ENCODE measurements at regions not wholly inside any gene's neighbourhood (a gene's known extent, or its start where the extent isn't known, plus 50 kb on each side); places are given as distances from the start of the nearest gene placed in this dataset.

GRCh38 chr2:126765395-126765794 is 109.4 kb downstream of the GYPC start:
- Histone ChIP-seq H4K20me1 (ENCODE audit: control insufficient read depth, extremely low read depth, insufficient read depth, low read length) (no peaks in the 10 kb centered on the region), H3K27ac (ENCODE audit: control insufficient read depth, insufficient read depth, low read length) (no peak overlapping the region), H3K4me3 (ENCODE audit: control insufficient read depth in 2 of 3, extremely low read depth in 1 of 3, insufficient read depth in 2 of 3, low read depth in 1 of 3, low read length in 3 of 3) (no peak overlapping the region), H3K4me1 (ENCODE audit: control insufficient read depth, extremely low read depth, insufficient read depth, low read length) (no peaks in the 10 kb centered on the region), H3K9ac (ENCODE audit: control insufficient read depth, extremely low read depth, insufficient read depth, low read length) (no peak overlapping the region), H3K79me2 (ENCODE audit: control insufficient read depth, insufficient read depth, low read length) (no peaks in the 10 kb centered on the region), H3K27me3 (ENCODE audit: control insufficient read depth, extremely low read depth, insufficient read depth, low read length) (no peaks in the 10 kb centered on the region), H3K9me1 (ENCODE audit: control insufficient read depth, extremely low read depth, insufficient read depth, low read length) (no peaks in the 10 kb centered on the region), H3K36me3 (ENCODE audit: control insufficient read depth in 2 of 2, extremely low read depth in 1 of 2, insufficient read depth in 2 of 2, low read length in 2 of 2) (no peaks in the 10 kb centered on the region), H3K4me2 (ENCODE audit: control insufficient read depth, extremely low read depth, insufficient read depth, low read depth, low read length) (no peak overlapping the region), H3K9me3 (ENCODE audit: control insufficient read depth, low read depth, low read length) (no peaks in the 10 kb centered on the region), H2AFZ (ENCODE audit: control insufficient read depth, low read length) (no peak overlapping the region)
- dilution Hi-C loops (cut with MboI; ENCODE audit: extremely low pct_ligation_motif_present, low sequenced_read_pairs): no loop called here
- FAIRE-seq (no peak), DNase-seq (ENCODE audit: low read depth, low spot score) (no peak)
- TF ChIP-seq CTCF (optimal IDR thresholded peaks at IDR 0.05 in 1 of 3, IDR thresholded peaks at IDR 0.05 in 1 of 3, conservative IDR thresholded peaks at IDR 0.05 in 1 of 3; ENCODE audit: extremely low read depth in 1 of 3, insufficient read depth in 2 of 3, low read length in 3 of 3) (no peak), EZH2 (IDR thresholded peaks at IDR 0.05; ENCODE audit: low read length) (no peak)

DNA sequence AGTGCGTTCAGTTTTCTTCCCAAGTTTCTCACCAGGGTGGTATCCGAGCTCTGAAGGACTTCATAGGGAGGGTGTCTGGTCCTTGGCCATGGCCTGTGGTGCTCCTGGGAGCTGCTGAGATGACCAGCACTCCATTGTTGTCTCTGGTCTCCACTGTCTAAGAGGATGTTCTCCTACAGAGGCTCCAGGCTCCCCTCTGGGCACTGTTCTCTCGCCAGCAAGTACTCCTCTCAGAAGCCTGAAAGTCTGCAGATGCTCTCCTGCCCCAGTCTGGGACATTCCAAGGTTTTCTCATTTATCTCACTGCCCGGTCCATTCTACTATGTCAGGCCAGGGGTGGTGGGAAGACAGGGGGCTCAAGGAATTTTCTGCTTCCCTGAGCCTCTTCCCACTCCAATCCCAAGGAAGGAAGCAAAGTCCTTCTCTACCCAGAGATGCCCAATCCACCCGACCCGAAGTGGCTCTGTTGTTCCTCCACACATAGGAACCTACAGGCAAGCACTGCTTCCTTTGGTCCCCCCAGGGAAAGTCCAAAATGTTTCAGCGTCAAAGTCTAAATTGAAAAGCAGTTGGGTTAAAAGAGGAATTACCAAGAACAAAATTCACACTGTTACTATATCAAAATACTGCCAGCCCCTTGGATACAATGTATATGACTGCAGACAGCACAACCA is 110.5 kb downstream of the GYPC start:
- H3K4me2 ChIP-seq (ENCODE audit: control insufficient read depth, extremely low read depth, insufficient read depth, low read depth, low read length): no peak overlapping the region
- no peaks in the 10 kb centered on the region for H3K4me1 ChIP-seq (ENCODE audit: control insufficient read depth, extremely low read depth, insufficient read depth, low read length)
- dilution Hi-C loops (cut with MboI; ENCODE audit: extremely low pct_ligation_motif_present, low sequenced_read_pairs): no loop called here
- no peaks in the 10 kb centered on the region for H3K9me3 ChIP-seq (ENCODE audit: control insufficient read depth, low read depth, low read length)
- H2AFZ ChIP-seq (ENCODE audit: control insufficient read depth, low read length): no peak overlapping the region
- H3K27me3 ChIP-seq (ENCODE audit: control insufficient read depth, extremely low read depth, insufficient read depth, low read length): no peaks in the 10 kb centered on the region
- H4K20me1 ChIP-seq (ENCODE audit: control insufficient read depth, extremely low read depth, insufficient read depth, low read length): no peaks in the 10 kb centered on the region
- H3K27ac ChIP-seq (ENCODE audit: control insufficient read depth, insufficient read depth, low read length): no peak overlapping the region
- FAIRE-seq: no peak
- no peak overlapping the region for H3K4me3 ChIP-seq (ENCODE audit: control insufficient read depth in 2 of 3, extremely low read depth in 1 of 3, insufficient read depth in 2 of 3, low read depth in 1 of 3, low read length in 3 of 3)
- H3K9me1 ChIP-seq (ENCODE audit: control insufficient read depth, extremely low read depth, insufficient read depth, low read length): no peaks in the 10 kb centered on the region
- no peaks in the 10 kb centered on the region for H3K79me2 ChIP-seq (ENCODE audit: control insufficient read depth, insufficient read depth, low read length)
- no peaks in the 10 kb centered on the region for H3K36me3 ChIP-seq (ENCODE audit: control insufficient read depth in 2 of 2, extremely low read depth in 1 of 2, insufficient read depth in 2 of 2, low read length in 2 of 2)
- no peak overlapping the region for H3K9ac ChIP-seq (ENCODE audit: control insufficient read depth, extremely low read depth, insufficient read depth, low read length)
- DNase-seq (ENCODE audit: low read depth, low spot score): no peak
- no peak for TF ChIP-seq EZH2 (IDR thresholded peaks at IDR 0.05; ENCODE audit: low read length)
- TF ChIP-seq CTCF (optimal IDR thresholded peaks at IDR 0.05 in 1 of 3, IDR thresholded peaks at IDR 0.05 in 1 of 3, conservative IDR thresholded peaks at IDR 0.05 in 1 of 3; ENCODE audit: extremely low read depth in 1 of 3, insufficient read depth in 2 of 3, low read length in 3 of 3): no peak

All from keratinocyte (primary cell).